Esophagus squamous epithelium (tissue), 4 donors: ENCODE measurements at regions not wholly inside any gene's neighbourhood (a gene's known extent, or its start where the extent isn't known, plus 50 kb on each side); places are given as distances from the start of the nearest gene placed in this dataset.

Experiments used
- CTCF ChIP-seq, 6 experiments: fragments of 450-650 bp in 4 of 6; fragments of 200-600 bp in 2 of 6; sonication (generic) in 2 of 6; IDR thresholded peaks; one replicate each; pipeline ENCODE4 v1.5.1; 2016 to 2019; ENCODE audit warnings: antibody characterized with exemption in 6 of 6, mild to moderate bottlenecking in 4 of 6, moderate library complexity in 4 of 6
- POLR2A ChIP-seq, 4 donors: fragments of 450-650 bp; IDR thresholded peaks; one replicate each; pipeline ENCODE4 v1.6.1; 2017; ENCODE audit warnings: antibody characterized with exemption in 4 of 4, mild to moderate bottlenecking in 4 of 4, moderate library complexity in 3 of 4

- TF ChIP-seq CTCF (IDR thresholded peaks at IDR 0.05) (no peak), POLR2A (IDR thresholded peaks at IDR 0.05) (no peak)
Observed at GRCh38 chr1:69070660-69071373, 496.9 kb upstream of the LRRC7 start.
